Motor neuron (in vitro differentiated cells): ENCODE measurements at regions not wholly inside any gene's neighbourhood (a gene's known extent, or its start where the extent isn't known, plus 50 kb on each side); places are given as distances from the start of the nearest gene placed in this dataset.

Experiments
- ATAC-seq, 8 experiments: fragments of 200-7000 bp; cut with Tn5 transposase; replicated peaks in 6 of 8; 2 replicates each; pipeline ENCODE4 v1.8.0; 2021; ENCODE audit warnings: mild to moderate bottlenecking in 8 of 8, moderate library complexity in 8 of 8
- H3K27ac ChIP-seq, 2 donors: fragments of 250-450 bp; sonication (Bioruptor Pico); 2 replicates each; pipeline ENCODE4 v1.9.0; 2021; ENCODE audit warnings: antibody characterized with exemption in 2 of 2, mild to moderate bottlenecking in 2 of 2, moderate library complexity in 1 of 2
- H3K4me1 ChIP-seq, 2 donors: fragments of 250-450 bp; sonication (Bioruptor Pico); replicated peaks in 1 of 2; 2 replicates each; pipeline ENCODE4 v1.6.1; 2021; ENCODE audit warnings: antibody characterized with exemption in 2 of 2, mild to moderate bottlenecking in 2 of 2, moderate library complexity in 1 of 2
- H3K4me3 ChIP-seq, 5 donors: fragments of 250-450 bp; sonication (Bioruptor Pico); 2 replicates each; pipeline ENCODE4 v1.9.0; 2021; ENCODE audit warnings: antibody characterized with exemption in 5 of 5, mild to moderate bottlenecking in 5 of 5, moderate library complexity in 4 of 5
- WGBS, 10 experiments: fragments of 450-650 bp; shearing (Covaris generic); methylation state at CpG; one replicate each; pipeline ENCODE4 v1.0.0; 2022; 5-methylcytosine and 5-hydroxymethylcytosine counted together
- in situ Hi-C, 9 experiments: fragments of 400-800 bp; cut with MboI; loops; one replicate each; pipeline ENCODE4 v1.15.0; 2021; ENCODE audit warnings: low sequenced_read_pairs in 9 of 9, low pct_unique_long_range_greater_than_20kb in 2 of 9; ENCODE audit not compliant: unreplicated experiment in 9 of 9

DNA sequence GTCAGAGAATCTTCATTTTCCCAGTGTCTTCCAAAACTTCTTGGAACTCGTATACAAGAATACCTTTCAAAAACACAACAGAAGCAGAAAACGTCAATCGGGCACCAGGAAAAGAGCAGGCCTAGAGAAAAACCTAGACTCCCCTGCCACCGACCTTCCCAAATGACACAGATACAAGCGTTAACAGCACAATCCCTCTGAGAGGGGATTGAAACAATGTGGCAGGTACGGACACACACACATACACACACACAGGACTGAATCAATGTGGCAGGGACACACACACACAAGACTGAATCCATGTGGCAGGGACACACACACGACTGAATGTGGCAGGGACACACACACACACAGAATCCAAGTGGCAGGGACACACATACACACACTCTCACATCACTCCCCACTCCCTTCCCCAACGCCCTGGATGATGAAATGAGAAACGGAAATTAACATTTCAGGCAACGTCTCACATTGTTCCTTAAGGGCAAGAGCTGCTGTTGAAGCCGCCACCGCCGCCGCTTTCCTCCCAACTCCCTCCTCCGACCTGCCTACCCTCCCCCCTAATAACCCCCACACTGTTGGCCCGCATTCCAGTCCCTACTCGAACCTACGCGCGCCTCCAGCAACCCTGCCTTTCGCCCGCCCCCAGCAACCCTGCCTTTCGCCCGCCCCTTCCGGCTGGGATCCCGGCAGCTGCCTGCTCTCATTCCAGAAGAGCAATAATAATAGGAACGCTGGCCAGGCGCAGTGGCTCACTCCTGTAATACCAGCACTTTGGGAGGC lies 302.1 kb upstream of the HSFY2 start:
- peaks cover 0 to 3% of the 10 kb centered on the region in 2 donors for H3K4me1 ChIP-seq
- in situ Hi-C loops, result loop anchor here in 1 of 9 experiments (25.0 kb wide), 1 partner anchor 88 kb away; no protein-coding TSS in a partner anchor
- peak; percentile 63 to 91 (median 72) for ATAC-seq
- WGBS, 10 experiments, result 0% methylated on average over 1 to 2 of the region's 28 CpGs; no CpG with 5 or more reads in 7 of the 10 experiments
- peak overlapping the region in 4 of 5 donors; percentile 46 to 81 (median 56) for H3K4me3 ChIP-seq
- peak overlapping the region; percentile 83 to 85 for H3K27ac ChIP-seq

DNA sequence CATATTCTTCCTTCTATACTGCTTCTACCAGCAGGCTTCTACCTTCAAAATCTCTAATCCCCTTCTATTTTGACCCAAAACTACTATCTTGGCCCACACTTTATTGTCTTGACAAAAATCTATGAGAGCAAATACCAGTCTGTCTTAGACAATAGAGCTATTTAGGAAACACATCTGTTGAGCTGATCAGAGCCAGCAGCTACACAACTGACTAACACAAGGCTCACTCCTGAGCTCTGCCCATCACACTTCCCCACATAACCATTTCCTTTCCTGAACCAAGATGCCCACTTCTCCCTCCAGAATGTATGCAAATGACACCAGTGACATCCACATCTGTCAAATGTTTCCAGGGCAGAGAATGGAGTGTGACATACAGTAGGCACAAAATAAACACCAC lies 293.9 kb upstream of the HSFY2 start:
- Histone ChIP-seq H3K4me1 (no peaks in the 10 kb centered on the region), H3K27ac (no peak overlapping the region), H3K4me3 (no peak overlapping the region)
- no peak for ATAC-seq
- in situ Hi-C loops, result no loop called here

DNA sequence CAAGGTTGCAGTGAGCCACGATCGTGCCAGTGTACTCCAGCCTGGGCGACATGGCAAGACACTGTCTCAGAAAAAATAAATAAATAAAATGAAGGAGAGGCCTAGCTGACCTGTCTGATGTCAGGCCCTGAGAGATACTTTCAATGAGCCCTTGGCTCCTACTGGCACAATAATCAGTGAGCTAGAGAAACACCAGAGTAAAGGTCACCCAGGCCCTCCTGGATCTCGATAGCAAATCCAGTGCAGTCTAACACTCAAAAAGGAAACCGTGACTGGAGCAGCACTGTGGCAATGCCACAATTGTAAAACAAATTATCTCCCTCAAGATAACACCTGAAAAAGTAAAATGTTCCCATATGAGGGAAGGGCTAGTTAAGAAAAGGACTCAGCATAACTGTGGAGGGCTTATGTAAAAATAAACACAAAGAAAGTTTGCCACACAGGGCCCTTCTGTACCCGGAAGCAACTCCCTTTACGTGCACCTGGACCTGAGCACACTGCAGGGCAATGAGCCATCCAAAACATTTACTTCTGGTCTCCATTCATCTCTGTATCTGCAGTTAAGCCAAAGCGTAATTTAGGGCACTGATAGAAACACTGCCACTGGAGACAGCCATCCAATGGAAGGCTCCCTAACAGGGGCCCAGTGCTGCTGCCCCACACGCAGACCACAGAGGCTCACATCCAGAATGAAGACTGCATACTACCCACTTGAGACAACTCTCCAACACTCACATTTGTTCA lies 293.1 kb upstream of the HSFY2 start:
- Histone ChIP-seq H3K4me3 (no peak overlapping the region), H3K4me1 (no peaks in the 10 kb centered on the region), H3K27ac (no peak overlapping the region)
- ATAC-seq, result no peak
- in situ Hi-C loops, result no loop called here
- WGBS, 10 experiments, result 20 to 88% (median 80%) methylated on average over 1 to 2 of the region's 9 CpGs; no CpG with 5 or more reads in 7 of the 10 experiments

DNA sequence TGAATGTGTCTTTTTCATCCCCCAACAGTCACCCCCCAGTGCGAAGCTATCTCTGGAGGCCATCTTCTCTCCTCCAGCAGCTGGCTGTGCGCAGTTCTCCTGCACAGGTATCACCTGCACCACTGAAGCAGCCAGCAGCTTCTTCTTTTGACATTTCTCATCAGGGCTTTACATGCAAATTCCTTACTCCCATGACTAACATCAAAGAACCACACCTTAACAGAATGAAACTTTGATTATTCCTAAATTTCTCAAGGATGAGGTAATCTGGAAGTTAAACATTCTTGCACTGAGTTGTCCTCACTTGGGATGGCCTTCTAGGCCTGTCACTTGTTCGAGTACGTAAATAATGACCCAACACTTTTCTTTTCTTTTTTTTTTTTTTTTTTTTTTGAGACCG lies 291.6 kb upstream of the HSFY2 start:
- no peak overlapping the region for H3K27ac ChIP-seq
- peak in 2 of 8 experiments; percentile 23 to 62 for ATAC-seq
- no peak overlapping the region for H3K4me3 ChIP-seq
- in situ Hi-C loops, result no loop called here
- H3K4me1 ChIP-seq, result no peaks in the 10 kb centered on the region
- 86 to 100% (median 100%) methylated on average over 1 of the region's 5 CpGs; no CpG with 5 or more reads in 7 of the 10 experiments for WGBS, 10 experiments

DNA sequence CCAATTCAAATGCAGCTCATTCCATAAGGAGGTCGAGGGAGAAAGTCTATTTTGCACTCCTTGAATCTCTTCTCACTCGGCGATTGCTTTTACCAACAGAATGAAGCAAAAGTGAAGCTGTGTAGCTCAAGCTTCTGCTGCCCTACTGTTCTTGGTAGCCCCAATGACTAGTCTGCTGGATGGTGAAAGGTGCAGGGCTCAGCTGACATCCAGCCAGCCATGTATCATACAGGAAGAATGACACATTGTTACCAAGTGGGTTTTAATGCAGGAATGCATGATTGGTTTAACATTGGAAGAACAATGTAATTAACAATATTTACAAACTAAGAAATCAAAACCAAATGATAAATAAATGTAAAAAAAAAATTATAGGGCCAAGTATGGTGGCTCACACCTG lies 286.2 kb upstream of the HSFY2 start:
- H3K27ac ChIP-seq, result no peak overlapping the region
- no peaks in the 10 kb centered on the region for H3K4me1 ChIP-seq
- in situ Hi-C loops, result no loop called here
- no peak overlapping the region for H3K4me3 ChIP-seq
- no peak for ATAC-seq
- WGBS, 10 experiments, result no CpG with 5 or more reads among the region's 3 CpGs

DNA sequence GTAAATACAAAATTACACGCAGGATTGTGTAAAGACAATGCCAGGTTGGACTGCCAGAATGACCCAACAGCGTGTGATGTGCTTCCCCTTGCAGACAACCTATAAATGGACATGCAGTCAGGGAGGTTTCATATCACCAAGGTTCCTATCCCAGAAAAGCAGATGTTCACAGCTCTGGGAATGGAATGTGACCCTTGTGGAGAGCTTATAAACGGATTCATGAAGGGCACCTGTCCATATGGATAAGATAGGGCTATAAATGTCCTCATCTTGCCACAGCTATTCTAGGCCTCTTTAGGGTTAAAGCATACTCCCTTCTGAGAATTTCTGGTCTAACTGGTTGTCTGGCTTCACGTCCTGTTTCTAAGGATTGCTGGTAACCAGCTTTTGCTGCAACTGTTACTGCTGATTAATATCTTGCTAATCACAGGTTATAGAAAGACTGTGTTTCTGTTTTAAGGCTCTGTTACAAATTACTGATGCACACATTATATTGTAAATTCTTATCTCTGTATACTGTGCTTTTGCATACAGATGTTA lies 285.4 kb upstream of the HSFY2 start:
- no peak overlapping the region for H3K27ac ChIP-seq
- WGBS, 10 experiments, result 80 to 100% methylated on average over 1 of the region's 4 CpGs; no CpG with 5 or more reads in 8 of the 10 experiments
- H3K4me1 ChIP-seq, result no peaks in the 10 kb centered on the region
- no peak overlapping the region for H3K4me3 ChIP-seq
- in situ Hi-C loops, result no loop called here
- ATAC-seq, result no peak

DNA sequence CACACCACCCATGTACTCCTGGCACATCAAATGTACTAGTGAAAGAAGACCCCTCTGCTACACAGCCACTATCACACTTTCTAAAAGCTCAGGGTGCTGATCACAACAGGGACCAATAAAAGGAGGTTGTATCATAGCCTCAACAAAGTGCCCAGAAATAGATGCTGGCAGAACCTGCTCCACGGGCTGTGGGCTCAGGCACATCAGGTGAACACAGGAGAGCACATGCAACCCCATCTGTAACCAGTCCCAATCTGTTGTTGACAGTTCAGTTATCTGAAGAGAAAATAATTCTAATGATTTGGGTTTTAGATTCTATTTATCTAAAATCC lies 282.6 kb upstream of the HSFY2 start:
- in situ Hi-C loops, result no loop called here
- Histone ChIP-seq H3K4me1 (no peaks in the 10 kb centered on the region), H3K4me3 (no peak overlapping the region), H3K27ac (no peak overlapping the region)
- ATAC-seq, result no peak
- WGBS, 10 experiments, result no CpG with 5 or more reads among the region's 1 CpG

DNA sequence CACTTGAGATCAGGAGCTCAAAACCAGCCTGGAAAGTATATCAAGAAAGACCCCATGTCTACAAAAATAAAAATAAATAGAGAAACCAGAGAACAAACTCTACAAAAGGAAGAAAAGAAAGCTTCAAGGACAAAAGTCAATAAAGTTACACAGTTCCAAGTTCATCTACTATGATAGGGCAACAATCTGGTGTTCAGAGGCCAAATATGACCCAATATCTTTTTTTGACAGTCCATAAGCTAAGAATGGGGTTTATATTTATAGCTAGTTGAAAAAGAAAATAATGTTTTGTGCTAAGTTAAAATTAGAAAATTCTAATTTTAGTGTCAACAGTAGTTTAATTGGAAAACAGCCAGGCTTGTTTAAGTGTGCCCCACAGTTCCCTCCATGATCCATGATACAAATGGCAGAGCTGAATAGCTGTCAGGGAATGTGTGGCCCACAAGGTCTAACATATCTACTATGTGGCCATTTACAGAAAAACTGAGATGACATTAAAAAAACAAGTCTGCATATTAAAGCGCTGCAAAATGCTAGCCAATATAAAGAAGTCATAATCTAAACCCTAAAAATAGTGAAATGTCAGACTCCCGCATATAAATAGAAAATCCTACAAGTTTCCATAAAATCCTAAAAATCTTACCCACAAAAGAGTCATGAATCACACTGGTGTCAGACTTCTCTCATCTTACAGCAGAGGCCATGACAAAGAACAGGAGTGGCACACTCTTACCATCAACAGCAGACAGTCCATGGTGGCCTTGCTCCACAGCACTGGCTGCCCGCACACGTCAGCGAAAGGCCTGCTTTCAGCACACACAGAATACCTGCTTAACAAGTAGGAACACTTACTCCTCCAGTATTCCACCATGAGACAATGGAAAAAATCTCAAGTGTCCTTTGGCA lies 281.9 kb upstream of the HSFY2 start:
- ATAC-seq, result no peak
- in situ Hi-C loops, result no loop called here
- Histone ChIP-seq H3K27ac (no peak overlapping the region), H3K4me1 (no peaks in the 10 kb centered on the region), H3K4me3 (no peak overlapping the region)
- 80 to 100% methylated on average over 1 of the region's 5 CpGs; no CpG with 5 or more reads in 8 of the 10 experiments for WGBS, 10 experiments

DNA sequence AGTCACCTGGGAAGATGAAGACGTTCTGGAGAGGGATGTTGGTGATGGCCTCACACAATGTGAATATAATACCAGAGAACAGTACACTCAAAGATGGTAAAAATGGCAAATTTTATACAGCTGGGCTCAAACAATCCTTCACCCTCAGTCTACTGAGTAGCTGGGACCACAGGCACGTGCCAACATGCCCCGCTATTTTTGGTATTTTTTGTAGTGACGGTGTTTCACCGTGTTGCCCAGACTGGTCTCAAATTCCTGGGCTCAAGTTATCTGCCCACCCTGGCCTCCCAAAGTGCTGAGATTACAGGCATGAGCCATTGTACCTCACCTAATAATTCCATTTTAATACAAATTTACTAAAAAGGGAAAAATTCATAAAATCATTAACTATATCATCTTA lies 280.3 kb upstream of the HSFY2 start:
- WGBS, 10 experiments, result 100% methylated on average over 1 to 4 of the region's 5 CpGs; no CpG with 5 or more reads in 8 of the 10 experiments
- Histone ChIP-seq H3K4me3 (no peak overlapping the region), H3K4me1 (no peaks in the 10 kb centered on the region), H3K27ac (no peak overlapping the region)
- in situ Hi-C loops, result no loop called here
- ATAC-seq, result no peak

DNA sequence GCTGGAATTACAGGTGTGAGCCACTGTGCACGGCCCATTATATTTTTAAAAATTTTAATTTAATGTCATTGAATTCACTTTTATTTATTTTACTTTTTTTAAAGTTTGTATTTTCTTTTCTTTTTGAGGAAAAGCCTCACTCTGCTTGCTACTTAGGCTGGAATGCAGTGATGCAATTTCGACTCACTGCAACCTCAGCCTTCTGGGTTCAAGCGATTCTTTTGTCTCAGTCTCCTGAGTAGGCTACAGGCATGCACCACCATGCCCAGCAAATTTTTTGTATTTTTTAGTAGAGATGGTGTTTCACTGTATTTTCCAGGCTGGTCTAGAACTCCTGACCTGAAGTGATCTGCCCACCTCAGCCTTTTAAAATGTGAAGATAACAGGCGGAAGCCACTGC lies 277.5 kb upstream of the HSFY2 start:
- 37 to 100% methylated on average over 1 to 2 of the region's 4 CpGs; no CpG with 5 or more reads in 8 of the 10 experiments for WGBS, 10 experiments
- in situ Hi-C loops, result no loop called here
- no peak overlapping the region for H3K27ac ChIP-seq
- no peak overlapping the region for H3K4me3 ChIP-seq
- no peaks in the 10 kb centered on the region for H3K4me1 ChIP-seq
- ATAC-seq, result no peak

DNA sequence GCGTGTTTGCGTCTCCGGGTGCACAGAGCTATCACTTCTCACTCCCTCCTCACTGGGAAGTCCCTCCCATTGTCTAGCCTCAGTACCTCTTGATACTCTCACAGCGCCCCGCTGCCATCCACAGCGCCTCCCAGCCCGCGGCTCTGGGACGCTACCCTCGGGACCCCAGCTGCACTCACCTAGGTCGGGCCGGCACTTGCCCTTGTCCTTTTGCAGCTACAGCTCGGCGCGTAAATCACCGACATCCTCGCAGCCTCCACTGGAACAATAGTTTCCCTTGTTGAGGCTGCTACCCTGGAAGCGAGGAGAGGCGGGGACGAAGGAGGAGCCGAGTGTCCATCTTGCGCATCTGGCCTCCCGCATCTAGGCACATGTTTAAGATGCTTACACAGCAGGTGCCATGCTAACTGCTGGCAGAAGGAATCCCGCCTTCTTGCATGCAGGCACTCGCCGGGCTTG lies 269.5 kb upstream of the HSFY2 start:
- peaks cover 11 to 13% of the 10 kb centered on the region in 2 donors for H3K4me1 ChIP-seq
- 0% methylated on average over 1 of the region's 26 CpGs; no CpG with 5 or more reads in 9 of the 10 experiments for WGBS, 10 experiments
- H3K27ac ChIP-seq, result peak overlapping the region in 1 of 2 donors; percentile 48
- in situ Hi-C loops, result no loop called here
- H3K4me3 ChIP-seq, result peak overlapping the region in 2 of 5 donors; percentile 7
- peak in 5 of 8 experiments; percentile 46 to 73 (median 62) for ATAC-seq

DNA sequence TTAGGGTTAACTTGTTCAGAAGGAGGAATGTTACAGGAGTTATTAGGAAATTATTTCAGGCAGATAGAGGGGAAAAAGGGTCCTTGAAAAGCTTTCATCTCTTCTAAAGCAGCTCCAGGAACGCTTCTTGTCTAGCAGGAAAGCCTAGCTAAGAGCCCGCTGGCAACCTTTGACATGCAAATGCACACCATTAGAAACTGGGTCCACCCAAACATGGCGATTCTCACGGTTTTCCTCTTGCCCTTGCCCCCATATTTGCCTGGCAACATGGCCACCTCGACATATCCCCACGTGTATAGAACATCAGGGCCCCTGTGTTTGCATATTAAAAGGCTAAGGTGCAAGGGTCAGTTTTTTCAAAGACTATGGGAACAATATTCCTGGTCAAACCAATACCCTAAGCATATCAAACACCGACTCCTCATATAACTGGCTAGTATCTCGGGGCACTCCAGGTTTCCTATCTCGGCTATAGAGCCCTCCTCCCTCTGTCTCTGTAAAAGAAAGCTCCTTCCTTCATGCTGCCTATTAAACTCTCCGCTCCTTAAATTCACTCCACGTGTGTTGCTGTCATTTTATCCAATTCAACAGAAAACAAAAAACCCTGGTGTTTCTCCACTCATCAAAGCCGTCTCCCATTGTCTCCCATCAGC lies 268.9 kb upstream of the HSFY2 start:
- no CpG with 5 or more reads among the region's 12 CpGs for WGBS, 10 experiments
- H3K4me1 ChIP-seq, result peaks cover 11 to 13% of the 10 kb centered on the region in 2 donors
- peak overlapping the region in 3 of 5 donors; percentile 7 to 18 (median 7) for H3K4me3 ChIP-seq
- in situ Hi-C loops, result no loop called here
- ATAC-seq, result peak in 5 of 8 experiments; percentile 24 to 61 (median 49)
- H3K27ac ChIP-seq, result peak overlapping the region; percentile 41 to 53
